Fibroblast of pulmonary artery (primary cell): ENCODE measurements at regions not wholly inside any gene's neighbourhood (a gene's known extent, or its start where the extent isn't known, plus 50 kb on each side); places are given as distances from the start of the nearest gene placed in this dataset.

Source experiments
- DNase-seq: peaks from one replicate; pipeline ENCODE4 v3.0.0-alpha.2; 2010; ENCODE audit warnings: low read depth
- H3K4me3 ChIP-seq: replicated peaks from 2 replicates; pipeline ENCODE4 v1.5.1; 2011; ENCODE audit warnings: low read depth, mild to moderate bottlenecking, control low read depth, low read length, moderate library complexity
- TF ChIP-seq, protein P1 (sequence below): IDR thresholded peaks from 2 replicates; pipeline ENCODE4 v1.5.1; 2011; ENCODE audit warnings: mild to moderate bottlenecking, control low read depth, low read length, inconsistent platforms; ENCODE audit errors: missing control alignments

DNA sequence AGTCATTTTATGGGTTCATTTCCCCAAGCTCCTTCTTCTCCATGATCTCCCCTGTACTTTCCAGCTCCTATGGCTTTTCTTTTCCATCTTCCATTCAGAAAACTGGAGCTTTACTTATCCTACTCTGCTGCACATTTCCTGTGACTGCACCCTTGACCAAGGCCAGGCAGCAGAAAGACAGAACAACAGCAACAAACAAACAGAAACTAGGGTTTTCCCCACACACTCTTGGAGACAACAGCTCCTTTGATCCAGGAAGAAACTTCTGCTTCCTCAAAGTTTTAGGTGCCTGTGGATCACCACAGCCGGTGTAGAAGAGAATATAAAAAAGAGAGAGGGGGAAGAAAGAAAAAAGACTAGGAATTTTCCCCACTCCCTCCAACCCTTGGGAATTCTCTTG lies 342.3 kb upstream of the CFAP20DC start:
- TF ChIP-seq, protein P1, sequence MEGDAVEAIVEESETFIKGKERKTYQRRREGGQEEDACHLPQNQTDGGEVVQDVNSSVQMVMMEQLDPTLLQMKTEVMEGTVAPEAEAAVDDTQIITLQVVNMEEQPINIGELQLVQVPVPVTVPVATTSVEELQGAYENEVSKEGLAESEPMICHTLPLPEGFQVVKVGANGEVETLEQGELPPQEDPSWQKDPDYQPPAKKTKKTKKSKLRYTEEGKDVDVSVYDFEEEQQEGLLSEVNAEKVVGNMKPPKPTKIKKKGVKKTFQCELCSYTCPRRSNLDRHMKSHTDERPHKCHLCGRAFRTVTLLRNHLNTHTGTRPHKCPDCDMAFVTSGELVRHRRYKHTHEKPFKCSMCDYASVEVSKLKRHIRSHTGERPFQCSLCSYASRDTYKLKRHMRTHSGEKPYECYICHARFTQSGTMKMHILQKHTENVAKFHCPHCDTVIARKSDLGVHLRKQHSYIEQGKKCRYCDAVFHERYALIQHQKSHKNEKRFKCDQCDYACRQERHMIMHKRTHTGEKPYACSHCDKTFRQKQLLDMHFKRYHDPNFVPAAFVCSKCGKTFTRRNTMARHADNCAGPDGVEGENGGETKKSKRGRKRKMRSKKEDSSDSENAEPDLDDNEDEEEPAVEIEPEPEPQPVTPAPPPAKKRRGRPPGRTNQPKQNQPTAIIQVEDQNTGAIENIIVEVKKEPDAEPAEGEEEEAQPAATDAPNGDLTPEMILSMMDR, result no peak
- DNase-seq, result no peak
- no peak overlapping the region for H3K4me3 ChIP-seq

DNA sequence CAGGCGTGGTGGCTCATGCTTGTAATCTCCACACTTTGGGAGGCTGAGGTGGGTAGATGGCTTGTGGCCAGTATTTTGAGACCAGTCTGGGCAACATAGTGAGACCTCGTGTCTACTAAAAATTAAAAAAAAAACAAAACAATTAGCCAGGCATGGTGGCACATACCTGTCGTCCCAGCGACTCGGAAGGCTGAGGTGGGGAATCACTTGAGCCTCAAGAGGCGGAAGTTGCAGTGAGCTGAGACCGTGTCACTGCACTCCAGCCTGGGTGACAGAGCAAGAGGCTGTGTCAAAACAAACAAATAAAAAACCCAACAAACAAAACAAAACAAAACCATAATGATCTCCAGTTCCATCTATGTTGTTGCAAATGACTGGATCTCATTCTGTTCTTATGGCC lies 341.3 kb upstream of the CFAP20DC start:
- no peak for DNase-seq
- TF ChIP-seq, protein P1, result no peak

DNA sequence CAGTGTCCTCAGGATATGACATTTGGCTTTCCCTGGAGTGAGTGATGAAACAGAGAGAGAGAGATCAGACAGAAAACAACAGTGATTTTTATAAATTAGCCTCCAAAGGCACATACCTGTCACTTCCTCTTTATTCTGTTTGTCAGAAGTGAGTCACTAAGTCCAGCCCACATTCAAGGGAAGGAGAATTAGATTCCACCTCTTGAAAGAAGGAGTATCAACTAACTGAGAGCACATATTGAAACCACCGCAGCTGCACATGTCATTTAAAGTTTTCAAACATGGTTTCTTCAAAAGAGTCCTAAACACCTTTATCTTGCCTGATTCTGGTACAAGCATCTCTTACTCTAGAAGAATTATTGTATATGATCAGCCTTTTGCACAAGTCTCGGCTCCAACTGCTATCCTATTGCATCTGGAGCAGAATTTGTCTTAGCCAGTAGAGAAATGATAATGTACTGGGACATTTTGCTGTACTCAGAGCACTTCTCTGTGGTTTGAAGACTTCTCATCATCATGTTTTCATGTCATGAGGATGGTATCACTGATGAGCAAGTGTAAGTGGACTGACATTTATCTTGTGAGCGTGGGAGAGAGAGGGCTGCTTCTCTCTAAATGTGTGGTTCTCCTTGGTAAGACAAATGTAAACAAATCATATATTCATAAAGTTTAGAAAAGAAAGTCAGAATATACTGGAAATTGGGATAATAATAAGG lies 338.9 kb upstream of the CFAP20DC start:
- H3K4me3 ChIP-seq, result no peak overlapping the region
- no peak for DNase-seq
- TF ChIP-seq, protein P1, result no peak

More for the DNA sequence above, 341.3 kb upstream of the CFAP20DC start:
- H3K4me3 ChIP-seq, result no peak overlapping the region

DNA sequence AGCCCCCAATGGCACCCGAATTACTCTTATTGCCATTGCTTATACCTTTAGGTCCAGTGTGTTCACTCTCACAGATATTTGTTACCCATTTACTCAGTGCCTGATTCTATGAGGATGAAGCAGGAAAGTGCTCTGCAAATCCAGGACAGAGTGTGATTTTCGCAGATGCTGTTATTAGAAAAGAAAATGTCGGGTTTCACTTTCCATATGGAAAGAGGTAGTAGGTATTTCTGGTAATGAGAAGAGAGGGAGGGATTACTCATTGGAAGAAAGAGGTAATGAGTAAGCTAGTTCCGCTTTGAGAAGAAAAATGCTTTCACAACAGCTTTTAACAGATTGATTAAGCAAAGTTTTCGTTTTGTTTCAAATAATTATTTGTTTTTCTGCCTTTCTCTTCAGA lies 336.3 kb upstream of the CFAP20DC start:
- DNase-seq, result no peak
- H3K4me3 ChIP-seq, result no peak overlapping the region
- TF ChIP-seq, protein P1, result no peak

DNA sequence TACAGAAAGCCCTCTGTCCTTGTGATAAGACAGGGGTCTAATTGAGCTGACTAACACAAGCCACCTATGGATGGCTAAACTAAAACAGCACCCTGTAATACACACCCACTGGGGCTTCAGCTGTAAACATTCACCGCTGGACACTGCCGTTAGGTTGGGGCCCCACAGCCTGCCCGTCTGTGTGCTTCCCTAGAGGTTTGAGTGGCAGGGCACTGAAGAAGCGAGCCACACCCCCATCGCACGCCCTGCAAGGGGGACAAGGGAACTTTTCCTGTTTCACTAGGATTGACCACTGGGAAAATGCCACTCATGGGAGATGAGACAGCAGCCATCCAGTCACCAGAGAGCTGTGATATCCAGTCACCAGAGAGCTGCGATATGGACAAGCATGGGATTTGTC lies 335.7 kb upstream of the CFAP20DC start:
- no peak overlapping the region for H3K4me3 ChIP-seq
- TF ChIP-seq, protein P1, result no peak
- no peak for DNase-seq

DNA sequence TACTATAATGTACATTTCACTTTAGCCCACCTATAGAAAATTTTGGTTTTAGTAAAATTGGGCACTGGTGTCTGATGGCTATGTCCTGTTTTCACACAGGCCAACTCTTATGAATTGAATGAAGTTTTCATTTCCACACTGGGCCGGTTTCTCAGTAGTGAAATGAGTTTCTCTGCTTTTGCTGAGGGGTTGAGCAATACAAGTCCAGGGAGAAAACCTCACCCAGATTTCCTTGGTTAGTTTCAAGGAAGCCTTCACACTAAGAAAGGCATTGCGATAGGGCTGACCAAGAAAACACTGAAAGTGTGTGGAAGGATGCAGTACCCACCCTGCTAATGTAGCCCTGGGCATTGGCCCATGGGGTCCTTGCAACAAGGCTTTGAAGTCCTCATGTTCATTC lies 331.5 kb upstream of the CFAP20DC start:
- TF ChIP-seq, protein P1, result no peak
- no peak overlapping the region for H3K4me3 ChIP-seq
- no peak for DNase-seq

- DNase-seq, result no peak
- TF ChIP-seq, protein P1, result no peak
- no peak overlapping the region for H3K4me3 ChIP-seq
Measured at GRCh38 chr3:59380146-59380545, 330.3 kb upstream of the CFAP20DC start.
